ENCODE measurements at regions not wholly inside any gene's neighbourhood (a gene's known extent, or its start where the extent isn't known, plus 50 kb on each side); places are given as distances from the start of the nearest gene placed in this dataset.

GRCh38 chr14:24694680-24695079 is 60.7 kb upstream of the GZMB start:
- no peaks in the 10 kb centered on the region for H3K27me3 ChIP-seq
- no peaks in the 10 kb centered on the region for H3K36me3 ChIP-seq
- H3K9me3 ChIP-seq: no peaks in the 10 kb centered on the region
- no peaks in the 10 kb centered on the region for H3K4me1 ChIP-seq
- H3K4me3 ChIP-seq: no peak overlapping the region
- no peak overlapping the region for H3K27ac ChIP-seq
- TF ChIP-seq POLR2A (IDR thresholded peaks at IDR 0.05) (no peak), CTCF (IDR thresholded peaks at IDR 0.05) (no peak)
- intact Hi-C loops (cut with DNase I; ENCODE audit: low total_unique reads): no loop called here
- DNase-seq: no peak

DNA sequence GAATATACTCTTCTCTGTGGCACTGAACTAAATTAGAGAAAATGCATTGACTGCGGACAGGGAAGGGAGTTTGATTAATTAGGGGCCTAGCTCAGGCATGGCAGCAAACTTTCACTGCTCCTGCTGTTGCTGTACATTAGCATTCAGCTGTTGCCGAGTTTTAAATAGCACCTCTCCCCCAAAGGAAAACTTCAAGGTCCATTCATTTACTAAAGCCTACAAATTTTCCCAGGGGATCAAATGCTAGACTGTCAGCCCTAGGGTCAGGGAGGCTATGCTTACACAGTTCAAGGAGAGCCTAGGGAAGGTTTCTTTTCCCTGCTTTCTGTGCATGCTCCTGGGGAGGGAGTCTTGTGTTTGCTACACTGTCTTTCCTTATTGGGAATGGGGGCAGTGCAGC is 60.0 kb upstream of the GZMB start:
- intact Hi-C loops (cut with DNase I; ENCODE audit: low total_unique reads): no loop called here
- H3K4me3 ChIP-seq: no peak overlapping the region
- H3K9me3 ChIP-seq: no peaks in the 10 kb centered on the region
- no peaks in the 10 kb centered on the region for H3K36me3 ChIP-seq
- no peak overlapping the region for H3K27ac ChIP-seq
- H3K27me3 ChIP-seq: no peaks in the 10 kb centered on the region
- no peak for DNase-seq
- no peaks in the 10 kb centered on the region for H3K4me1 ChIP-seq
- TF ChIP-seq POLR2A (IDR thresholded peaks at IDR 0.05) (no peak), CTCF (IDR thresholded peaks at IDR 0.05) (no peak)

- H3K4me3 ChIP-seq: no peak overlapping the region
- no peaks in the 10 kb centered on the region for H3K9me3 ChIP-seq
- intact Hi-C loops (cut with DNase I; ENCODE audit: low total_unique reads): no loop called here
- no peaks in the 10 kb centered on the region for H3K27me3 ChIP-seq
- no peaks in the 10 kb centered on the region for H3K4me1 ChIP-seq
- H3K27ac ChIP-seq: no peak overlapping the region
- no peak for DNase-seq
- TF ChIP-seq CTCF (IDR thresholded peaks at IDR 0.05) (no peak), POLR2A (IDR thresholded peaks at IDR 0.05) (no peak)
- H3K36me3 ChIP-seq: no peaks in the 10 kb centered on the region
Observed at GRCh38 chr14:24693353-24693737, 59.4 kb upstream of the GZMB start.

- Histone ChIP-seq H3K4me3 (no peak overlapping the region), H3K4me1 (no peaks in the 10 kb centered on the region), H3K27ac (no peak overlapping the region), H3K27me3 (no peaks in the 10 kb centered on the region), H3K36me3 (no peaks in the 10 kb centered on the region), H3K9me3 (no peaks in the 10 kb centered on the region)
- intact Hi-C loops (cut with DNase I; ENCODE audit: low total_unique reads): no loop called here
- DNase-seq: no peak
- TF ChIP-seq POLR2A (IDR thresholded peaks at IDR 0.05) (no peak), CTCF (IDR thresholded peaks at IDR 0.05) (no peak)
Observed at GRCh38 chr14:24692382-24693352, 58.7 kb upstream of the GZMB start.

DNA sequence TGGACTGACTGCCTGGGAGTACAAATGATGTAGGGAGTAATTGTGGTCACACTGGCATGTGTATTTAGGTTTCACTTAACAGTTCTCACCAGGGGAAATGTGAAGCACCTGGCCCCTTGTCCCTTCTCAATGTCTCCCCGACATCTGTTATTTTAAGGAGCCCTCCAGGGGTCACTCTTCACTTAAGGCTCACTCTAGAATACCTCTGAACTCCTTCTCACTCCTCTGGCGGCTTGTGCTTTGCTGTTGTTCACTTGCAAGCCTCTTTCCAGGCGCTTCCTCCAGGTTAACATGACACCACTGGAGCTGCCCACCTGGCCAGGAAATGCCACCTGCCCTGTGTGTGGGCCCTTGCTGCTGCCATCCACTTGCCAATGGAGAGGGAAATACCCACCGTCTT is 56.5 kb upstream of the GZMB start:
- H3K27ac ChIP-seq: no peak overlapping the region
- no peaks in the 10 kb centered on the region for H3K4me1 ChIP-seq
- H3K36me3 ChIP-seq: no peaks in the 10 kb centered on the region
- no peak overlapping the region for H3K4me3 ChIP-seq
- no peak for TF ChIP-seq POLR2A (IDR thresholded peaks at IDR 0.05)
- no peak for TF ChIP-seq CTCF (IDR thresholded peaks at IDR 0.05)
- no peak for DNase-seq
- intact Hi-C loops (cut with DNase I; ENCODE audit: low total_unique reads): no loop called here
- H3K27me3 ChIP-seq: no peaks in the 10 kb centered on the region
- no peaks in the 10 kb centered on the region for H3K9me3 ChIP-seq

Data from uterus (tissue), 3 donors.